Head of caudate nucleus (tissue), 42 donors: ENCODE measurements at regions not wholly inside any gene's neighbourhood (a gene's known extent, or its start where the extent isn't known, plus 50 kb on each side); places are given as distances from the start of the nearest gene placed in this dataset.
"Not testable (repeated sequence)": the region's sequence is repeated elsewhere in the genome, so short reads cannot be mapped to it uniquely, and the experiment has no call there.

Source experiments
- DNase-seq, 42 donors: peaks; one replicate each; pipeline versions ENCODE4 v3.0.0 to v3.0.0-alpha.2; 2020 to 2021; ENCODE audit warnings: mixed read lengths in 7 of 42
- intact Hi-C: fragments of 100-400 bp; cut with DNase I; formaldehyde crosslinking; loops from one replicate; pipeline ENCODE4 v1.15.0; 2022

DNA sequence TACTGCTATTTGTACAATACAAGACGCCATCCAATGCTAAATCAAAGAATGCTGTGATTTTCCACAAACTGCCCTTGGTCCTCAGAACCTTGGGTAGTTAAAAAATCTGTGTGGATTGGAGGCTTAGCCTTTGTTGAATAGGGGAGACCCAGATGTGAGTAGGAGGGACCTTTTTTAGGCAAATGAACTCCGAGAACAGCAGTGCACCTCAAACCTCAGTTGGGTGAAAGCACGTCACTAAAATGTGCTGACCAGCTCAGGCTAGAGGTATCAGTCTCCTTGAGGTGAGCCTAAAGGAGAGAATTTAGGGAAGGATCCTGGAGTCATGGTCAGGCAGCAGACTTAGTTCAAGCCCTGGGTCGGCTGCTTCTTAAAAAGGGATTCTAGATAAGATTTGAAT, 200.7 kb downstream of the SOX2 start:
- intact Hi-C loops, result no loop called here
- DNase-seq, result no peak

- no peak for DNase-seq
- intact Hi-C loops, result no loop called here
These were observed 201.5 kb downstream of the SOX2 start for GRCh38 chr3:181913254-181913653.

DNA sequence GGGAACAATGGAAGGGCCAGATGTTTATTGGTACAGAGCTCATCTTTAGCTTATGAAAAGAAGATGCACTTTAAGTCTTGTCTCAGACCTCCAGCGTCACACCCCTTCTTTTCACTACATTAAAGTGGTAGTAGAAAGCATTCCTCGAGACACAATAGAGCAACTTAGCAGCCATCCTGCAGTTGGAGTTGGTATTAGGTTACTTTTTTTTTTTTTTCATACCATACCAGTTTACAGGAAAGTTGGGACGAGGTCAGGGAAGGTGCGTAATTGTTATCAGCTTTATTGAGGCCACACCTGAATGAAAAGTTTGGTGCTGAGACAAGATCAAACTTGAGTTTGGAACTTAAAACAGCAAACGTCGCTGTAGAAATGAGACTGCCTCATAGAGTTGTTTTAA, 203.8 kb downstream of the SOX2 start:
- intact Hi-C loops, result no loop called here
- DNase-seq, result no peak

DNA sequence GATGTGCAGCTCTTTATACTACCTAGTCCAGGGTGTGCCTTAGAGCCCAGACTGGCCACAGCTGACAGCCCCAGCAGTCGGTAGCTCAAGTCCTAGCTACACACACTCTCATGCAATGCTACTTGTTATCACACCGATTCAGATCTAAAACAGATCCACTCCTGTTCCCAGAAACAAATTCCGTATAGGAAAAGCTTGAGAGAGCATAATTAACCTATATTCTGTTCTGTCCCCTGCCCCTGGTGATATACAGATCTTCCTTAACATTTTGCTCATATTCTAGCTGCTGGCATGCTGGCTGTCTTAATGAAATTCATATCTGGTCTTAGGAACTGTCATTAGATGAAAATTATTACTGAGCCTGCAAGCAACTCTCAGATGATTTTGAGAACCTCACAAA, 204.3 kb downstream of the SOX2 start:
- intact Hi-C loops, result no loop called here
- DNase-seq, result no peak

DNA sequence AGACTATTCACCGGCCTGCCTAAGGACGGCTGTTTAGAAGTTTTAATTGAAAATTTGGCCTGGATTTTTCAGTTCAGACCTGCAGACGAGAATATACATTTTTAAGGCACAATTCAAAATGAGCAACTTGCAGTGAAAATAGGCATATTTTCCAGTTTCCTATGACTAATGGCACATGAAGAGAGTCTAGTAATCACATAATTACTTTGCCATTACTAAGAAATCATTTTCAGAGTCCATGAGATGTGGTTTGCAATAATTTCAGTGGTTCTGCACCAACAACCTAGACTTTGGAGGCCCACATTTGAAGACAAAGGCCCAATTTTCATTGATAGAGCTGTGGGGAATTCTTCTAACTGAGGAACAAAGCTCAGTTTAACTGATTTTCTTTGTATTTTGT, 205.3 kb downstream of the SOX2 start:
- no peak for DNase-seq
- intact Hi-C loops, result no loop called here

DNA sequence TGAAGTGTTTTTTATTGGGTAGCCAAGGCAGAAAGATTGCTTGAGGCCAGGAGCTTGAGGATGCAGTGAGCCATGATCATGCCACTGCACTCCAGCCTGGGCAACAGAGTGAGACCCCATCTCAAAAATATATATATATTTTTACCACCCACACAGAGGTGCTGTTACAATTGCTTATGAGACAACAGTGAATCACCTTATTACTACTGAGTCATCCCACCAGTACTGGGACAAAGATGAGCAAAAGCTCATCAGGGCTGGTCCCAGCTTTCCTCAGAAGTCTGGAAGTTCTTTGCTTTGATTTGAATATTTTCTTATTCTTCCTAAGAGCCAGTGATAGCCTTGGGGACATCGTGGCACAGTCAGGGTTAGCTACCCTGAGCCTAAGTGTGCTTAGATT, 207.7 kb downstream of the SOX2 start:
- intact Hi-C loops, result no loop called here
- no peak for DNase-seq

- intact Hi-C loops, result no loop called here
These were observed 208.7 kb downstream of the SOX2 start for GRCh38 chr3:181920409-181920808.

DNA sequence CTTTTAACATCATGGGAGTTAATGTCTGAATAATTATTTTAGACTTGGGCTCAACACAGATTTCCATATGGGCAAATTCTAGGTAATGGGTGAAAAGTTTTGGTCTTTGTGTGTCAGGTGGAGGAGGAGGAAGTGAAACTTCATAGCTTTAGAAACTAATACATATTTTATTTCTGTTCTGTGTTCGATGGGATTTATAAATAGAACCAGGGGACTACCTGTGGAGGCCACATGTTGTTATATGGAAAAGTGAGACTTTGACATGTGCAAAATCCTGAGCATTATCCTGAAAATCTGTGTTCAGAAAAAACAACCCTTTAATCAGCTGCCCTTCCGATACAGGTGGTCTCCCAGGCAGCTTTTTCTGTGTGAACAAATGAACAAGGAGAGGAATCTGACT, 209.5 kb downstream of the SOX2 start:
- intact Hi-C loops, result no loop called here
- DNase-seq, result no peak

More at GRCh38 chr3:181920409-181920808, 208.7 kb downstream of the SOX2 start:
- no peak for DNase-seq

GRCh38 chr3:181925841-181926240, 214.1 kb downstream of the SOX2 start:
- DNase-seq, intact Hi-C loops: not testable (repeated sequence)

DNA sequence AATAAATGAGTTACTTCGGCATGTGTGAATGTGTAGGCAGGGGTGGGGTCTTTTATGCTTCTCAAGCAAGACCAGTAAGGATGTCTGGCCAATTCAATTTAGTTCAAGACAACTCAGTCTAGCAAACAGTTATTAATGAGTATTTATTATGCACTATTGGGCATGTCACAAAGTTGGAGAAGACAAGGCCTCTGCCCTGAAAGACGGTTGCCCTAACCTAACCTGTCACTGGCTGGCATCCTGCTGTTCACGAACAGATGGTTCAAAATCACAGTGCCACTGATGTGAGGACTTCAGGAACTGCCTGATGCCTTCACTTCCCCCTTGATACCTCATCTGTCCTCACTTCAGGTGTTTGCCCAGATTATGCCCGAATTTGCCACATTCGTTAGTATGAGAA, 217.8 kb downstream of the SOX2 start:
- intact Hi-C loops, result no loop called here
- DNase-seq, result no peak

DNA sequence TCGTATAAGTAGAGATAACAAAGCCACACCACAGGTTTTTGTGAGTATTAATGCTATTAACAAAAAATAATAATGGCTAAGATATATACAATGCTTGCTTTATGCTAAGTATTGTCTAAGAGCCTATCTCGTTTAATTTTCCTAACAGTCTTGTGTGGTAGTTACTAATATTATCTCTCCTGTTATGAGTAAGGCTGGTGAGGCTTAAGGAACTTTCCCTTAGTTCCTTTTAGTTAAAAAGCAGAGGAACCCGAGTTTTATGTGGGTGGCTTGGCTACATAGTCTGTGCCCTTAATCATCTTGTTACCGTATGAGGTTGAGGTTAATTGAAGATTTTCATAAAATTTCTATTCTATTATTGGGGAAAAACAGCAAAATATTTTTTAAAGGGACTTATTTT, 218.4 kb downstream of the SOX2 start:
- DNase-seq, result no peak
- intact Hi-C loops, result no loop called here

DNA sequence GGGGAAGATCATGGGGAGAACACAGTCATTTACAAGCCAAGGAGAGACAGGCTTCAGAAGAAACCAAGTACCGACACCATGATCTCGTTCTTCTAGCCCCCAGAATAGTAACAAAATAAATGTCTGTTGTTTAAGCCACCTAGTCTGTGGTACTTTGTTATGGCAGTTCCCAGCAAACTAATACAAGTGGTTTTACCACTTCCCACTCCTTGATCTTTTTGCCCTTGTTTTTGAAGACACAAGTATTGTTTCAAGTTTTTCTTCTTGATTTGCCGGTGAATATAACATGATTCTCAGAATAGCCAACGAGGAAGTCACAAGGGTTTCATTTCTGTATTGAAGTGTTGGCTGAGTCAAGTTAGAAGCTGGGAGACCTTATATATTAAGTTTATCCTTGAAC, 220.3 kb downstream of the SOX2 start:
- intact Hi-C loops, result no loop called here
- no peak for DNase-seq

- no peak for DNase-seq
- intact Hi-C loops, result no loop called here
These were observed 221.4 kb downstream of the SOX2 start for GRCh38 chr3:181933052-181933618.

DNA sequence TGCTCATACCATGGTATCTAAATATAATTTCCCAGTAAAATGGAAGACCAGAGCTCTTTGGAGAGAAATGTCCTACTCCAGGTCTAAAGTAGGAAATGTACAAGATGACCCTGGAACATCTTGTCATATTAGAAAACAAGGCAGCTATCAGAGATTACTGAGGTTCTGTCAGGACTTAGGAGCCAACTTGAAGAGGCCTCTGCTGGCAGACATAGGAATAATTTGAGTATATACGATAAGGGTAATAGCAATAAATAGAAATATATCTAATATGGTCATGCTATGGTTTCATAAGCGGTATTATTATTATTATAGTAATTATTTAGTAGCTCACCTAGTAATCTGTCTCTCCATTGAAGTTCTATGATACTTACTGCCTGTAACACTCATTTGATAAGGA, 224.2 kb downstream of the SOX2 start:
- no peak for DNase-seq
- intact Hi-C loops, result no loop called here

DNA sequence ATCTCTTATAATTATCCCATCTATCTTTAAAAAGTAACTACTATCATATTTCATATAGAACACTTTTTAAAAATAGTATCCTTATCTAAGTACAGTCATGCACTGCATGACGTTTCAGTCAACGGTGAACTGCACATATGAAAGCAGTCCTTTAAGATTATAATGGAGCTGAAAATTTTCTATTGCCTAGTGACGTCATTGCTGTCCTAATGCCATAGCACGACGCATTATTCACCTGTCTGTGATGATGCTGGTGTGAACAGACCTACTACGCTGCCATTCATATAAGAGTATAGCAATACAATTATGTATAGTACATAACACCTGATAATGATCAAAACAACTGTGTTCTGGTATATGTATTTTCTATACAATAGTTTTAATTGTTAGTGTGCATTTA, 225.0 kb downstream of the SOX2 start:
- no peak for DNase-seq
- intact Hi-C loops, result no loop called here

DNA sequence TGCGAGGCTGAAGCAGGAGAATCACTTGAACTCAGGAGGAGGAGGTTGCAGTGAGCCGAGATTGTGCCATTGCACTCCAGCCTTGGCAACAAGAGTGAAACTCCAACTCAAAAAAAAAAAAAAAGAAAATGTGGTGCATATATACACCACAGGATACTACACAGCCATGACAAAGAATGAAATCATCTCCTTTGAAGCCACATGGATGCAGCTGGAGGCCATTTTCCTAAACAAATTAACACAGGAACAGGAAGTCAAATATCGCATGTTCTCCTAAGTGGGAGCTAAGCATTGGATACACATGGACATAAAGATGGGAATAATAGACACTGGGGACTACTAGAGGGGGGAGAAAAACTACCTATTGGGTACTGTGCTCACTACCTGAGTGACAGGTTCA, 226.9 kb downstream of the SOX2 start:
- intact Hi-C loops, DNase-seq: not testable (repeated sequence)

DNA sequence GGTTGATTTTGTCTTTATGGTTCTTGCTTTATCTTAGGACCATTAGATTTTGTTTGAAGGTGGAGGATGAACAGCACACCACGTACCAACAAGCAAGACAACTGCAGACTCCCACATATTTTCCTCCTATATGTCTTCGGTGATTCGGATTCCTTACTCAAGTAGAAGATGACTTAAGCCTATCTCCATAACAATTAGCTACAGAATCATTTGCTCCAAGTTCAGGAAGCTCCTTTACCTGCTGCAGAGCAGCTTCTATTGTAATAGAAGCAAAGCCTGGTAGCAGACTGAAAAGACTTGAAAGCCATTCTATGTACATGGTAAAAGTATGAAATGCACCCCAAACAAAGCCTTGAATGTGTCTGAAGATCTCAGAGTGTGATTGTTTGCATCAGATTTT, 229.0 kb downstream of the SOX2 start:
- intact Hi-C loops, result no loop called here
- DNase-seq, result no peak

GRCh38 chr3:181941250-181941649, 229.5 kb downstream of the SOX2 start:
- no peak for DNase-seq
- intact Hi-C loops, result no loop called here

DNA sequence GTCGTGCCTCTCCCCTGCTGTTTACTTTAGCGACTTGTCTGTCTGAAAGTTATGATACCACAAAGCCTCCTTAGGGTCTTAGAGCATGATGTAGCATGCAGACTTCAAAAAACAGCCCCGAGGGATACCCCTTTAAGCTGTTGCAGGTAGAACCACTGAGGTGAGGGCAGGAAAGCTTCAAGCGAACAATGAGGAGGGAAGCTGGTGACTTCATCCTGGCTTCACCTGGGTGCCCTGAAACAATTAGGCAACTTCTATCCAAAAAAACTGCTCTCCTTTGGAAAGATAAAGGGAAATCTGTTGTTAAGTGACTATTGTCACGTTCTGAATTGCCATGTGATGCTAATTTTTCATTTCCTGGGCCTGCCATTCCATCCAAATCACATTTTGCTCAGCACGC, 231.6 kb downstream of the SOX2 start:
- intact Hi-C loops, result no loop called here

DNA sequence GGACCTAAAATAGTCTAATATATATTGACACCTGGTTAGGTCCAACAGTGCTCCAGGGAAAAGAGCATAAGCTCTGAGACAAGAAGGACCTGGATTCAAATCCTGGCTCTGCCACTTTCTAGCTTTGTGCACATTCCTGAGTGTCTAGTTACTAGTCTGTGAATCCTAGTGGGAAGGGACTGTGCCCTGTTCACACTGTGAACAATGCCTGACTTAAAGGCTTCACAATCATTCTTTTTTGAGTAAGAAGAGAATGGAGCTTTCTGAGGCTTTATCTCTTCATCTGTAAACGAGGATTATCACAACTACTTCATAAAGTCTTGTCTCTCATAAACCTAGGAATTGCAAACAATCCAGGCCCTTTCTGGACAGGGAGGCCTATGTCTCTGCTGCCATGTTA, 235.9 kb downstream of the SOX2 start:
- intact Hi-C loops, result no loop called here
- DNase-seq, result no peak

More for the DNA sequence above, 231.6 kb downstream of the SOX2 start:
- DNase-seq, result no peak

- no peak for DNase-seq
- intact Hi-C loops, result no loop called here
These were observed 236.6 kb downstream of the SOX2 start for GRCh38 chr3:181948286-181948685.

DNA sequence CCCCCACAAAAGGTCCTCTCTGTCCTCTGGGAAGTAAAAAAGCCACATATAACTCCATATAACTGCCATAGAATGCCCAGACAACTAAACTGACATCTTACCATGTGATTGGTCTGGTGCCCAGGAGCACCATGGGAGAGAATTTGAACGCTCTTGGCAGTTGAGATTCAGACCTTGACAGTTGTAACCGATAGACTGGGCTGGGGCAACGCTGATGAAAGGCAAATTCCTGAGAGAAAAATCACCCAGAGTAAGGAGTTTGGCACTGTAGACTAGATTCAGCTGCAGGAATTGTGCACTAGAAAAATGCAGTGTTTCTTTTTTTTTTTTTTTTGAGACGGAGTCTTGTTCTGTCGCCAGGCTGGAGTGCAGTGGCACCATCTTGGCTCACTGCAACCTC, 240.5 kb downstream of the SOX2 start:
- DNase-seq, result no peak
- intact Hi-C loops, result no loop called here
